GM11168 (cell line): ENCODE measurements at regions not wholly inside any gene's neighbourhood (a gene's known extent, or its start where the extent isn't known, plus 50 kb on each side); places are given as distances from the start of the nearest gene placed in this dataset.

ENCODE experiments used
- in situ Hi-C: fragments of 300-500 bp; cut with MboI; formaldehyde crosslinking; loops from one replicate; pipeline ENCODE4 v1.12.0; 2022; ENCODE audit warnings: low sequenced_read_pairs; ENCODE audit not compliant: unreplicated experiment

DNA sequence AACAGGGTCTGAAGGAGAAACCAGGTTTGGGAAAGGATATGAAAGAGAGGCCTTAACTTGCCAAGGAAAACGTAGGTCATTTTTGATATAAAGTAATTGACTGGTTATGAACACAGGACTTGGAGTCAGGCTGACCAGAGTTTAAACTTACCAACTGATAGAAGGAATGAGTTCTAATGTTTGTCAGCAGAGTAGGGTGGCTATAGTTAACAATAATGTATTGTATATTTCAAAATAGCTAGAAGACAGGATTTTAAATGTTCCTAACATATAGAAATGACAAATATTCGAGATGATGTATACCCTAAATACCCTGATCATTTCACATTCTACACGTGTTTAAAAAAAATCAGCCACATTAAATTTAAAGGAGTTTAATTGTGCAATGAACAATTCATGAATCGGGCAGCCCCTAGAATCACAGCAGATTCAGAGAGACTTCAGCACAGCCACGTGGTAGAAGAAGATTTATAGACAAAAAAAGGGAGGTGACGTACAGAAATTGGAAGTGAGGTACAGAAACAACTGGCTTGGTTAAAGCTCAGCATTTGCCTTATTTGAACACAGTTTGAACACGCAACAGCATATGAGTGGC lies 52.5 kb upstream of the PLEKHG7 start:
- in situ Hi-C loops, result no loop called here

DNA sequence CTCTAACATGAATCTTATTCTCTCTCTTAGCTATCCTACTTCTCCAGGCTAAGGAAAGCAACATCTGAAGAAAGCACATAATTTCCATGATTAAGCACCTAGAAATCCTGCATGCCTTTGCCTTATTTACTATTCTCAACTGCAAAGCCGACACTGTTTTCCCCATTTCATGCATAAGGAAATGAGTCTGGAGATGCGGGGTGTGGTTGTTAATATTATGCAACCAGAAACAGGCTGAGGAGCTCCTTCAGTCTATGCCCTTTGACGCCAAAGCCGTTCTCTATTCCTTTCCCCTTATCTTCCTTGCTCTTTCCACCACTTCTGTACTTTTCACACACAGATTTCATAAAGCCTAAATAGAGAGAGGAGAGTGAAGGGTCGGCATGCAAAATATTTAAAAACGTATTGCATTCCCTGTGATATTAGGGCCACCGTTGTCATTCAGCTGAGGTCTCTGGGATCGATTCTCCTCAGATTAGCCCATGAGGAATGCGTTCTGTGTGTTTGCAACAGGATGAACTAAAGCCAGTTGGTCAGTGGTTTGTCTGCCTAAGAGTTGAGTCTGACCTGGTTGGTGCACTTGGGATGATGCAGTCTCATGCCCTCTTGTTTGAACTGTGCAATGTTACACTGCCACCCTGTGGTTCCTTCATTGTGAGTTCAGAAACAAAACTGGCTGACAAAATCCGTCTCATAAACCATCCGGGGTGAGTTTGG lies 53.1 kb upstream of the PLEKHG7 start:
- in situ Hi-C loops, result loop anchor here (25.0 kb wide), 1 partner anchor 1262 kb away; no protein-coding TSS in a partner anchor

DNA sequence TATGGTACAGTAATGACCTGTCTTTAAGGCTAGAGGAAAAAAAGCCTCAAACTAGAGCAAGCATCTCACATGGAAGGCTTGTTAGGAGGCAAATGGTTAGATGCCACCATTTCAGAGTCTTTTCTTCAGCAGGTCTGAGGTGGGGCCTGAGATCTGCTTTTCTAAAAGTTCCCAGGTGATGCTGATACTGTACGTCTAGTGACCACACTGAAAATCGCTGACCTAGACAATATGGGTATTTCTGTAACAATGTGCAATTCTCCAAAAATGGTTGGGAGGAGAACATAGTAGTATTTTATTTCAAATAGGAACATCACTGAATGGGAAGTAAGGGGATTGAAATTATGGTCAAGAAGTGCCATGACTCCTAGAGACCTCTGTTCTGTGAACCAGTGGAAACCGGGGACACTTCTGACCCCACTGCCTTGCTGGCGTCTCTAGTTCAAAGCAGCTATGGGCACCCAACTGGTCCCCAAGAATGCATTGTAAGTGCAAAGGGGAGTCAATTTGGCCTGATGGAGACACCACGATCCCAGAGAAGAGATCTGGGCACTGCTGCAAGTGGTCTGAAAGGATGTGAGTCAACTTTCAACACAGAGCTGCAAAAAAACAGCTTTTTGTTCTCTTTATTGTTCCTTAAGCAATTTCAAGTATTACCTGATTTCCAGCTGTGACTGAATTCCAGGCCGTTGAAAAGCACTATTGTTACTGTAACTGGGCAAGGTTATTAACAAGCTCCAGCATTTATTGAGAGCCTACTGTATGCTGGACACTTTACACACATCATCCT lies 54.4 kb upstream of the PLEKHG7 start:
- in situ Hi-C loops, result loop anchor here (25.0 kb wide), 1 partner anchor 1261 kb away; no protein-coding TSS in a partner anchor

DNA sequence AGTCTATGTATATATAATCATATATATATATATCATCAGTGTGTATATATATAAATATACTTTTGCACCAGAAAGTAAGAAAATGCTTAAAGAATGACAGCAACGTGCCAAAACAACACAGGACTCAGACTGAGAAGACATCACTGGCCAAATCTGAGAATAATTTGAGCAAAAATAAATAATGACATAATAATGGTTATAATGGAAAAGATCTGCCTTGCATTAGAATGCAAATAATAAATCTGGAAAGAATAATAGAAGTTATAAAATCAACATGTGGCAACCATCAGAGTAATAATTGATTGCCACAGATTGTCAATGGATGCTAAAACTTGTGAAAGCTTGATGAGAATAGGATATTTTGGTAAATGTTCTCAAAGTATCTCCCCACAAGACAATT lies 61.5 kb upstream of the PLEKHG7 start:
- in situ Hi-C loops, result loop anchor here (25.0 kb wide), 1 partner anchor 1254 kb away; no protein-coding TSS in a partner anchor

DNA sequence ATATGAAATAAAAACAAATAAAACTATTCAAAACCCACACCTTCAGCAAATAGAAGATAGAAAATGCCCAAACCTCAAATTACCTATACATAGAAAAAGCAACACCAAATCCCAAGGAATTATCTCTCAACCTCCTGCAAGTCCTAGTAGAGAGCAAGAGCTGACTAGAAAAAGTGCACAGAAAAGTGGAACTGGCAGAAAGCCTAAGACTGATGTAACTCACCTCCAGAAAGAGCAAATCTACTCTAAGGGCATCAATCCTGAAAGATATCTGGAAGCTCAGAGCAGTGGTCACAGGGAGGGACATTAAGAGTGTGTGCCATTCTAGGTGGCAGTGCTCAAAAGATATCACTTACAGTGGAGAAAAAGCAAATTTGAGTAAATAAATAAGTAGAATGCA lies 62.1 kb upstream of the PLEKHG7 start:
- in situ Hi-C loops, result loop anchor here (25.0 kb wide), 1 partner anchor 1253 kb away; no protein-coding TSS in a partner anchor

DNA sequence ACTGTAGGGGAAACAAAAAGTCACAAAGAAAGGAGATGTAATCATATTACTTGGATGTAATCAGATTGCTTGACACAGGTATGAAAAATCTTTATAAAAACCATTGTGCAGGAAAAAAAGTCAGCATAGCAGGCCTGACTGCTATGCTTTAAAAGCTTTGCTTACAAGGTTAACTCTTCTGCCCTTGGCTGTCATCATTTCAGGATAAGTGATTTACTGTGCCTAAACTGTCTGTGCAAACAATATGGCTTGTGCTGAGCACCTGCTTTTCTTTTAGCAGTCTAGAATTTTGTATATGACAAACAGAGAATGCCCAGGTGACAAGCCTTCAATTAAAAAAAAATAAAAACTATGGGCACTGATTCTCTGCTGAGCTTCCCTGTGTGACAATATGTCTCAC lies 63.8 kb upstream of the PLEKHG7 start:
- in situ Hi-C loops, result loop anchor here (25.0 kb wide), 1 partner anchor 1252 kb away; no protein-coding TSS in a partner anchor

DNA sequence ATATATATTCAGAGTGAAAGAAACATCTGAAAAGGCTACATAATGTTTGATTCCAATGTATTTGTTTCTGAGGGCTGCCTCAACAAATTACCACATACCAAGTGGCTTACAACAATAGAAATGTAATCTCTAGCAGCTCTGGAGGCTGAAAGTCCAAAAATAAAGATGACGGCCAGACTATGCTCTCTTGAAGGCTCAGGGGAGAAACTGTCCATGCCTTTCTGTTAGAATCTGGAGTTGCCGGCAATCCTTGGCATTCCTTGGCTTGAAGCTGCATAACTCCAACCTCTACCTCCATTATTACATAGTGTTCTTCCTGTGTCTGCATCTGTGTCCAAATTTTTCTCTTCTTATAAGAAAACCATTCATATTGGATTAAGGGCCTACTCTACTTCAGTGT lies 68.1 kb upstream of the PLEKHG7 start:
- in situ Hi-C loops, result loop anchor here (25.0 kb wide), 1 partner anchor 1247 kb away; no protein-coding TSS in a partner anchor

DNA sequence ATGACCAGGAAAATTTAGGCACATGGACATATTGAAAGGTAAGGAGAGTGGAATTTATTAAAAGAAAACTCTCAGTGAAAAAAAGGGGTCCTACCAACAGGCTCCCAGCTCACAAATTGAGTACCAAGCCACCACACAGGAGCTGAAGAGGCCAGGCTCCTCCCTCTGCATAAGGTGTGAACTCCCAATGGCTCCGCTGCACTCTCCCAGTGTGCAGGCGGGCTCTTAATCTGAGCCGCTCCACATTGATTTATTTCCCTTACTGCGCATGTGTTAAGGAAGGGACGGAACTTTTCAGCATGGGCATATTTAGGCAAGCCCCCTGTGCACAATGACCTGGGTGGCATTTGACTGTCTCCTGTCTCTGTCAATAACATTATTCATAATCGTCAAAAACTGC lies 68.6 kb upstream of the PLEKHG7 start:
- in situ Hi-C loops, result loop anchor here (25.0 kb wide), 1 partner anchor 1247 kb away; no protein-coding TSS in a partner anchor

DNA sequence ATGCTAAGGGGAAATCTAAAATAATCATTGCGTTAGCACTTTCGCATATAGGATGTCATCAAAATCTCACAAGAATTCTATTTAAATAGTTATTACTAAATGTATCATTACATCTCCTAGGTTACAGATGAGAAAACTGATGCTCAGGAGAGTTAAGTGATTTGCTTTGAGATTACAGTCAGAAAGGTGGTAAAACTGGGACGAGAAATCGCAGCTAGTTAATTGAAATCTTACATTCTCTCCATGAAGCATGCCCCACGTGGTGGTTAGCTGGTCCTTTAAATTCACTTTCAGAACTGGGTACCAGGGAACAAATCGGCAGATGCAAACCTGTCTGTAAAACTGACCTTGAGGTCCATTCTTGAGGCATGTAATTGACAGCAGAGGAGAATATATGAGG lies 71.8 kb upstream of the PLEKHG7 start:
- in situ Hi-C loops, result loop anchor here (25.0 kb wide), 1 partner anchor 1244 kb away; no protein-coding TSS in a partner anchor

DNA sequence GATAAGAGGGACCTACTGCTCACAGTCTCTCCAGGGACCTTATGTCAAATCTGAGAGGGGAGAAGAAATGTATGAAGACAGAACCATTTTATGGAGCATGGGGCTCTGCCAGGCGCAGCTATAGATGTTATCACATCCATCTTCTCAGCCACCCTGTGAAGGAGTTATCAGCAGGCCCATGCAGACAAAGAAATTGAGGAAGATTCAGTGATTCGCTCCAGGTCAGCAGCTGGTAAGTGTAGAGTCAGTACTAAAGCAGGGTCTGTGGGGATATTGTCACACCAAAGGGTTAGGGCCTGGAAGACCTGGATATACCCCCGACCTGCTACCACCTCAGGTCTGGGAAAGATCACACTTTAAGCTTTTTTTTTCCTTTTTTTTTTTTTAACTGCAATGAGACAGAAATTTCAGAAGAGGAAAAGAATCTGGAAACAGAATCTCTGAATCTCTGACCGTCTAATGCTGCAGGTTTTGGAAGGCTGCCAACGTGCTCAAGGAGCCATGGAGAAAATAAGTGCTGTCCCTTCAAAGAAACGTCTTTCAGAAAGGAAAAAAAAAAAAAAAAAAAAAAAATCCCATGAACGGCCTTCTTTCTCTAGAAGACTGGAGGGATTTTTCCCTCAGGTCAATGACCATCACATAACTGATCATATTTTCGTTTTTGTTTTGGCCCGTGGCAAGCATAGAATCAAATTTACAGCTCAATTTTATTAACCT lies 73.3 kb upstream of the PLEKHG7 start:
- in situ Hi-C loops, result loop anchor here (25.0 kb wide), 1 partner anchor 1242 kb away; no protein-coding TSS in a partner anchor

DNA sequence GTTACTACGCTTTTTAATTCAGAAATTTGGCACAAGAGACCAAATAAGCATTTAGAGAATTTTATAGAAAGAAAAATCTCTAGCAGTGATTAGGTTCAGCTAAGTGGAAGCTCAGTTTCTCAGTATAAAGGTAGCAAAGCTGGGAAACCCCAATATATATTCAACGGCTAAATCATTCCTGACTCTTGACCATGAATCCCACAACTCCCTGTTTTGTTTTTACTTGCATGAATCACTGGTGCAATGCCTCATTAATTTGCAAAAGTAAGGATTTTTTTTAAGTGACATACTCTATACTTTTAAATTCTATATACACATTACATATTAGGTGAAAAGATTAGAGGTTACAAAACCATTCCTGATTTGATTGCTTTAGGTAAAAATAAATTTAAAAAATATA lies 74.3 kb upstream of the PLEKHG7 start:
- in situ Hi-C loops, result loop anchor here (25.0 kb wide), 1 partner anchor 1241 kb away; no protein-coding TSS in a partner anchor

DNA sequence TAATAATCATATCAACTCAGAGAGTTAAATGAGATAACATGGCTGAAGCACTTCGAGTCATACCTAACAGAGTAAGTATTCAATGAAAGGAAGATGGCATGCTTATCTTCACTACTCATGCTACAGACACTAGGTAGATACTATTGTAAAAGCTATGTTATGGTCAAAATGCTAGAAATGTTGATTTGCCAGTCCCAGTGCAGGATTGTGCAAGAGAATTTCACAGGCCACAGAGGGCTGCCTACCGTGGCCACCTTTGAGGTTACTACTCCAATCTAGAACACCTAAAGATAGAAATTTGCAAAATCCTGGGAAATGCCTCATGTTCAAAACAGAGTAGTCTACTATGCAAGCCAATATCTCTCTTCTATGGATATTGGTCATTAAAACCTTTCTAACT lies 75.3 kb upstream of the PLEKHG7 start:
- in situ Hi-C loops, result loop anchor here (25.0 kb wide), 1 partner anchor 1240 kb away; no protein-coding TSS in a partner anchor

DNA sequence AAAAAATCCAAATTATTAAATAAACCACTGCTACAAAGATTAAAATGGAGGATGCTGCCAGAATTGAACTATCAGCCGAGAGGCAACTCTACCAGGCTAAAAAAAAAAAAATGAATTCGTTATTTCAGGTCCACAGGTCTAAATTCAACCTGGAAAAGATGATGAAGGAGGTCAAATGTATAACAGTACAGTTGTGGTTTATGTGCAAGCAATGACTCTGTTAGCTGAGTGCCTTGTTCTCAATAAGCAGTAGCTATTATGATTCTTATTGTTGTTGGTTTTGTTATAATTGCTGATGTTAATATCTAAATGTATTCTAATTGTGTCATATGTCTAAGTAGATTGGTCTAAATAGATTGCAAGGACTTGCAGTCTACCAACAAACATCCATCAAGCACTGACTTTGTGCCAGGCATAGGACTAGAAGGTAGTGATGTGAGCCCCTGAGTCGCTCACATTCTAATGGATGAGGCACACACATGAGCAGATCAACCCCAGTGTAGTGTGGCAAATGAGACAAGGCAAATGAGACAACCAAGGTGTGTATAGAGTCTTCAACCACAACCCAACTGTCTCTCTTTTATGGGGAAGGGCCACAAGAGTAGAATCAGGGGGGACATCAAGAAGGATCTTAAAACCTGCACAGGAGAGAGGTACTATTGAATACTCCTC lies 77.0 kb upstream of the PLEKHG7 start:
- in situ Hi-C loops, result loop anchor here (25.0 kb wide), 1 partner anchor 1238 kb away; no protein-coding TSS in a partner anchor

DNA sequence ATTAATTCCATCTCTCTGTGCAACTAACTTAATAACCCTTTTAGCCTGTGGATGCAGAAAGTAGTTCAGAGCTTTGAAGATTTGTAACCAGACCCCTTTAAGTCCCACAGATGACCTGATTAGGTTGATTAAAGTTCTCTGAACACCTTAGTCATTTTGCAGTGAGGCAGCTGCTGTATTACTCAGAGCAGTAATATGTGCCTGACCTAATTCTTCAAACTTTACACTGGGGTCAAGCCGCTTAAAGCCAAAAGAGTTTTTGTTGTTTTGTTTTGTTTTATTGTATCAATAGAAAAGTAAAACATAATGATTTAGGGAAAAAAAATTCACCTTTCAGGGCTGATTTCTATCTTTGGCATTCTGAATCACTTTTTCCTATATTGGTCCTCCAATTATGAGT lies 78.6 kb upstream of the PLEKHG7 start:
- in situ Hi-C loops, result no loop called here

DNA sequence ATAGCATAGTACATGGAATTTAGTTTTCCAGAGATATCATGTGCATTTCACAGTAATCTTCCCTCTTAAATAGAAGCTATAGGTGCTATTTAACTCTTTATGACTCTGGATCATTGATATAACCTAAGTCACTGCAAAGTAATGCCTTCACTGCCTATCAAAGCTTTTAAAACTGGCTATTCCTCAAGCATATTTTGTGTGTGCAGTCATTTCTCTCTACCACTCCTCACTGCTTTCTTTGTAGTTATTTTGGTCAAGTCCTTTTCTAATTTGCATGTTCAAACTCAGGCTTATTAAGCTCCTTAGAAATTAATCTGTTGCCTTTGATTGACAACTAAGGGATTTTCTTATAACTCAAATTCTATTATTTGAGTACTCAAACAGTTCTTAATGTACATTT lies 79.4 kb upstream of the PLEKHG7 start:
- in situ Hi-C loops, result no loop called here

DNA sequence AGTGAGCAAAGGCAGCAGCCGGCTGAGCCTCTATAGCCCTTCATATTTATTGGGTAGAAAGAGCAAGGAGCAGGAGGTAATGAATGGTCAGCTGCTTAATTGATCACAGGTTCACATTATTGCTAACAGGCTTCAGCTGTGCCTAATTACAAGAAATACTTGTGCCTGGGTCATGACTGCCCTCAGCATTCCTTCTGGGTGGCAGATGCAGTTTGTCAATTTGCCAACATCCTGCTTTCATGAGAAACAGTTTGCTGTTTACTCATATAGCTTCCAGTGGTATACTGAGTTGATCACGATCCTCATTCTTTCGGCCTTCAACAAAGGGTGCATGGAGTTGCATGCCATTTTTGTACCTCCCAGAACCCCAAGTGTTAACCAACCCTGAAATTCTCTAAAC lies 81.0 kb upstream of the PLEKHG7 start:
- in situ Hi-C loops, result no loop called here

DNA sequence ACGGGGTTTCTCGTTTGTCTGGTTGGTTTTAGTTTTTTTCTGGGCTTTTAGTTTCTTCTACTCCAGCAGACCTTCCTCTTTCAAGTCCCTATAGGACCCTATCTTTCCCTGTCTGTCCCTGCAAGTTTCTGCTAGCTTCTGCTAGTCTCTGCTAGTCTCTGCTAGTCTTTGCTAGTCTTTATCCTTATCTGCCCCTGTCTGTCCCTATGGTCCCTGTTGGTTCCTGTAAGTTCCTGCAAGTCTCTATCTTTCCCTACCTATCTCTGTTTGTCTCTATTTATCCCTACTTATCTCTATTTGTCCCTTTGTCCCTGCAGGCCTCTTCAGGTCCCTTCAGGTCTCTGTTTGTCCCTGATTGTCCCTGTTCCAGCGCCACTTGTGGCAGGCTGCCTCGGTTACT lies 81.5 kb upstream of the PLEKHG7 start:
- in situ Hi-C loops, result no loop called here

DNA sequence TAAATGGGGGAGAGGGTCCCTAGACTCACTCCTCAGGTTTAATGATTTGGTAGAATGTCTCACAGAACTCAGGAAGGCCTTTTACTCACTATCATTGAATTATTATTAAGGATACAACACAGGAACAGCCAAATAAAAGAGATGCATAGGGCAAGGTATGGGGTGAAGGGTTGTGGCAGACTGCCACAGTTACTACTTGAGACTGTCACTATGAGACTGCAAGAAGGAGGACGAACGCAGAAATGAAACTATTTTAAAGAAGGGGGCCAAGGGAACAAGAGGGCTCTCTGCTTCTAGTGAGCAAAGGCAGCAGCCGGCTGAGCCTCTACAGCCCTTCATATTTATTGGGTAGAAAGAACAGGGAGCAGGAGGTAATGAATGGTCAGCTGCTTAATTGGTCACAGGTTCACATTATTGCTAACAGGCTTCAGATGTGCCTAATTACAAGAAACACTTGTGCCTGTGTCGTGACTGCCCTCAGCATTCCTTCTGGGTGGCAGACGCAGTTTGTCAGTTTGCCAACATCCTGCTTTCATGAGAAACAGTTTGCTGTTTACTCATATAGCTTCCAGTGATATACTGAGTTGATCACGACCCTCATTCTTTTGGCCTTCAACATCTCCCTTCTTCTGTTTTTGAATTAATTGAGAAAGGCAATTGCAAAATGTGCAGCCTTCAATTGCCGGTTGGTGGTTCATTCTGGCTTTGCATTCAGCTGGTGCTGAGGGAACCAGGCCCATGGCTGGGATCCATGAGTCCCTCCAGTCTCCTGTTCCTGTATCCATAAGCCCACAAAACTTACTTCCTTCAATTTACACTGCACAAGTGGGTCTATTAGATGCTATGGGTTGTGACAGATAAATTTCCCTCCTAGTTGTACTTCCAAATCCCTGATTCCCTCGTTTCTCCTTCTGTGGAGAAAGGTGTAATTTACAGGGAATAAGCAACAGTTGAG lies 82.8 kb upstream of the PLEKHG7 start:
- in situ Hi-C loops, result no loop called here
